ENCODE measurements at regions not wholly inside any gene's neighbourhood (a gene's known extent, or its start where the extent isn't known, plus 50 kb on each side); places are given as distances from the start of the nearest gene placed in this dataset.

DNA sequence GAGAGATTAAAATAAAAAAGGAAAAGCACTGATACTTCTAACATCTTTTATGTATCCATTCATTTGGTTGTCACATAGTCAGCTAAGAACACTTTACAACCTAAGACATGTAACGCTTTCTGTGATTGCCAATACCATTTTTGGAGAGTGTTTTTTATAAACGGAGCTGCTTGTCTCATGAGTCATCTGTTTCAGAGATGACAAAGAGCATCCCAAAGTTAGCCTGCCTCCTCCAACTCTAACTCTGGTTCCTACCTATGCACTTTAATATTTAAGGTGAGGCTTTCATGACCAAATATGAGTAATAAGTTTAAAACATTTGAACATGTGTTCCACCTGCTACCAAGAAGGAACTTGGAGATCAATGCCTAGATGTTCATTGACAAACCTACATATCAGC lies 260.1 kb upstream of the SMIM21 start:
- H3K27me3 Mint-ChIP-seq (ENCODE audit: low read depth) = no peaks in the 10 kb centered on the region
- ChIA-PET POLR2A (no interaction called here), CTCF (no interaction called here)
- H3K4me1 Mint-ChIP-seq (ENCODE audit: low read depth) = no peaks in the 10 kb centered on the region
- ATAC-seq (no peak), DNase-seq (no peak)
- H3K36me3 Mint-ChIP-seq (ENCODE audit: low read depth) = no peaks in the 10 kb centered on the region
- H3K4me3 Mint-ChIP-seq = no peak overlapping the region
- H3K9me3 Mint-ChIP-seq (ENCODE audit: insufficient read depth) = no peaks in the 10 kb centered on the region
- H3K27ac Mint-ChIP-seq = no peak overlapping the region

DNA sequence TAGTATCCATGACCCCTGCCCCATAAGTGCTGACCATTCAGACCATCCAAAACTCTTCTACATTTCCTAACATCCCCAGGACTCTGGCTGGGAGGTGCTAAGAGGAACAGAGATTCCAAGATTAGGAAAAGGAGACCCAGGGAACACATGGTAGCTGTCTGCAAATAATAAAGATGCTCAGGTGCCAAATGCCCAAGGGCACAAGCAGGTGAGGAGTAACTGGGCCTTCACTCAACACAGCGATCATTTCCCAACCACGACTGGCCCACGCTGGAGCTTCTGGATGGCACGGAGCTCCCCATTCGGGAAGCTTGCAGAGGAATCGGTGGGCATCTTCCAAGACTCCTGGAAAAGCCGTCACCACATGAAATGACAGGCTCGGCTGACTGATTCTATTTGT lies 255.9 kb upstream of the SMIM21 start:
- Mint-ChIP-seq H3K9me3 (ENCODE audit: insufficient read depth) (no peaks in the 10 kb centered on the region), H3K4me1 (ENCODE audit: low read depth) (no peaks in the 10 kb centered on the region), H3K27ac (no peak overlapping the region), H3K4me3 (no peak overlapping the region), H3K27me3 (ENCODE audit: low read depth) (no peaks in the 10 kb centered on the region), H3K36me3 (ENCODE audit: low read depth) (no peaks in the 10 kb centered on the region)
- ChIA-PET POLR2A (no interaction called here), CTCF (no interaction called here)
- DNase-seq (no peak), ATAC-seq (no peak)

GRCh38 chr18:75681538-75682115 lies 254.1 kb upstream of the SMIM21 start:
- DNase-seq (no peak), ATAC-seq (no peak)
- Mint-ChIP-seq H3K4me1 (ENCODE audit: low read depth) (no peaks in the 10 kb centered on the region), H3K9me3 (ENCODE audit: insufficient read depth) (no peaks in the 10 kb centered on the region), H3K36me3 (ENCODE audit: low read depth) (no peaks in the 10 kb centered on the region), H3K27ac (no peak overlapping the region), H3K27me3 (ENCODE audit: low read depth) (no peaks in the 10 kb centered on the region), H3K4me3 (no peak overlapping the region)
- ChIA-PET CTCF (no interaction called here), POLR2A (no interaction called here)

DNA sequence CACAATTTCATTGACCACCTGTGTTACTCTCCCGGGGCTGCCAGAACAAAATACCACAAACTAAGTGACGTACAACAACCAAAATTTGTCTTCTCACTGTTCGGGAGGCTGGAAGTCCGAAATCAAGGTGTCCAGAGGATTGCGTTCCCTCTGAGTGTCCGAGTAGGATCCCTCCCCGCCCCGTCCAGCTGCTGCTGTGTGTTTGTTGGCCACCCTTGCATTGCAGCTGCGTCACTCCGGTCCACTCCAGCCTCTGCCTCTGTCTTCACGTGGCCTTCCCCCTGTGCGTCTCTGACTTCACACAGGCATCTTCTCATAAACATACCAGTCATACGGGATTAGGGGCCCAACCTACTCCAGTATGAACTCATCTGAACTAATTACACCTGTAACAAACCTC lies 251.8 kb upstream of the SMIM21 start:
- H3K4me1 Mint-ChIP-seq (ENCODE audit: low read depth) = no peaks in the 10 kb centered on the region
- ChIA-PET POLR2A (no interaction called here), CTCF (no interaction called here)
- no peak overlapping the region for H3K4me3 Mint-ChIP-seq
- H3K27ac Mint-ChIP-seq = no peak overlapping the region
- no peak for ATAC-seq
- no peaks in the 10 kb centered on the region for H3K9me3 Mint-ChIP-seq (ENCODE audit: insufficient read depth)
- no peak for DNase-seq
- no peaks in the 10 kb centered on the region for H3K36me3 Mint-ChIP-seq (ENCODE audit: low read depth)
- peaks cover 4% of the 10 kb centered on the region for H3K27me3 Mint-ChIP-seq (ENCODE audit: low read depth)

DNA sequence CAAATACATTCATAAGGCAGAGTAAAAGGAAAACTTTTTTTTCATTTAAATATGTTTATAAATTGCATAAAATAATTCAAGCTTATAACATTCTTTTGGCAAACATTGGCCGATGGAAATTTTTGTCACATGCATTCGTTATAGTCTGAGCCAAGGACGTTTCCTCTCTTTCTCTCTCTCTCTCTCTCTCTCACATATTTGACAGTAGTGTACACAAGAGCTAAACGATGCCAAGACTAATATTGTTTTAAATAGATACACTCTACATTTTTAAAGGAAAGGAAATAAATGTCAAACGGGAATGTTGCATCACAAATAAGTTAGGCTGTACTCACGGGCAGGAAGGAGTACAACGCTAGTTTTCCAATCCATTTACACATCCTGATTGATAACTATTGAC lies 251.1 kb upstream of the SMIM21 start:
- peaks cover 4% of the 10 kb centered on the region for H3K27me3 Mint-ChIP-seq (ENCODE audit: low read depth)
- H3K4me1 Mint-ChIP-seq (ENCODE audit: low read depth) = no peaks in the 10 kb centered on the region
- H3K27ac Mint-ChIP-seq = no peak overlapping the region
- no peaks in the 10 kb centered on the region for H3K9me3 Mint-ChIP-seq (ENCODE audit: insufficient read depth)
- no peak overlapping the region for H3K4me3 Mint-ChIP-seq
- ATAC-seq = no peak
- no peaks in the 10 kb centered on the region for H3K36me3 Mint-ChIP-seq (ENCODE audit: low read depth)
- DNase-seq = no peak
- CTCF ChIA-PET = no interaction called here
- POLR2A ChIA-PET = no interaction called here

DNA sequence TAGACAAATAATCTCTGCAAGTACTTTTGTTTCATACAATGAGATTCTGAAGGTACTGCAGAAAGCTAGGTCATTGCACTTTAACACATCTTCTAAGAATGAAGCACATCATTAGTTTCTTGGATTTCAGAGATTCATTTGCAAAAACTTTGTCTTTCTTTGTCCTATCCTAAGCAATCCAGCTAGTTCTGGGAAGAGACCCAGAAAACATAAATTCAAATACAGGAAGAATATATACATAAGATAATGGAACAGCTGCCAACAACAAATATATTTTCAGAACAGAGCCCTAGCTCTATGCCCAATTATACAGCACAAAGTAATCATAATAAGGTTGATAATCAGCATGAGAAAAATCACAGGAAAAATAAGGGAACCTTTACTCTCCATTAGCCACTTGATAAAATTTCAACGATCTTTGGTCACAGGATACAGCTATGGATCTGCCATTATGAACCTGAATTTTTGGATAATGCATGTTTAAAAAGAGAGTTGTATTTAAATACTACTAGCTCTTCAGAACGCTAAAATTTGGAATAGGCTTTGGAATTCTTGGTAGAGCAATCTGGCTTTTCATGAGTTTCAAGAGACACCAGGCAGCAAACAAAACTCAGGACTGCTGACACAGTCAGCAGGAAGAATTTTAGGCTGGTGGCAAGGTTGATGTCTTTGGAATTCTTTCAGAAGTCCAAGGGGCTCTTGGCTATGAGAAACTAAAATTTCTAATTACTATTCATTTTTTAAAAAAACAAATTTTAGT lies 250.4 kb upstream of the SMIM21 start:
- H3K4me1 Mint-ChIP-seq (ENCODE audit: low read depth) = no peaks in the 10 kb centered on the region
- H3K36me3 Mint-ChIP-seq (ENCODE audit: low read depth) = no peaks in the 10 kb centered on the region
- DNase-seq (no peak), ATAC-seq (no peak)
- CTCF ChIA-PET = interaction anchor here (0.7 kb wide), 1 partner anchor 30 kb away, joined by 3 read pairs; no protein-coding TSS in a partner anchor
- H3K27ac Mint-ChIP-seq = no peak overlapping the region
- H3K9me3 Mint-ChIP-seq (ENCODE audit: insufficient read depth) = no peaks in the 10 kb centered on the region
- no peak overlapping the region for H3K4me3 Mint-ChIP-seq
- H3K27me3 Mint-ChIP-seq (ENCODE audit: low read depth) = peaks cover 4% of the 10 kb centered on the region
- POLR2A ChIA-PET = no interaction called here

GRCh38 chr18:75660932-75661331 lies 233.4 kb upstream of the SMIM21 start:
- Mint-ChIP-seq H3K36me3 (ENCODE audit: low read depth) (no peaks in the 10 kb centered on the region), H3K27ac (no peak overlapping the region), H3K9me3 (ENCODE audit: insufficient read depth) (peaks cover 7% of the 10 kb centered on the region), H3K4me1 (ENCODE audit: low read depth) (peaks cover 14% of the 10 kb centered on the region), H3K4me3 (no peak overlapping the region), H3K27me3 (ENCODE audit: low read depth) (no peaks in the 10 kb centered on the region)
- POLR2A ChIA-PET = no interaction called here
- ATAC-seq = no peak
- CTCF ChIA-PET = no interaction called here
- DNase-seq = no peak

- Mint-ChIP-seq H3K36me3 (ENCODE audit: low read depth) (no peaks in the 10 kb centered on the region), H3K27ac (no peak overlapping the region), H3K4me3 (no peak overlapping the region), H3K4me1 (ENCODE audit: low read depth) (peaks cover 19% of the 10 kb centered on the region), H3K27me3 (ENCODE audit: low read depth) (no peaks in the 10 kb centered on the region), H3K9me3 (ENCODE audit: insufficient read depth) (peaks cover 7% of the 10 kb centered on the region)
- ChIA-PET POLR2A (no interaction called here), CTCF (interaction anchor here (0.7 kb wide), 1 partner anchor 1892 kb away, joined by 3 read pairs; no protein-coding TSS in a partner anchor)
- no peak for DNase-seq
- ATAC-seq = no peak
Observed at GRCh38 chr18:75659535-75660023, 232.1 kb upstream of the SMIM21 start.

DNA sequence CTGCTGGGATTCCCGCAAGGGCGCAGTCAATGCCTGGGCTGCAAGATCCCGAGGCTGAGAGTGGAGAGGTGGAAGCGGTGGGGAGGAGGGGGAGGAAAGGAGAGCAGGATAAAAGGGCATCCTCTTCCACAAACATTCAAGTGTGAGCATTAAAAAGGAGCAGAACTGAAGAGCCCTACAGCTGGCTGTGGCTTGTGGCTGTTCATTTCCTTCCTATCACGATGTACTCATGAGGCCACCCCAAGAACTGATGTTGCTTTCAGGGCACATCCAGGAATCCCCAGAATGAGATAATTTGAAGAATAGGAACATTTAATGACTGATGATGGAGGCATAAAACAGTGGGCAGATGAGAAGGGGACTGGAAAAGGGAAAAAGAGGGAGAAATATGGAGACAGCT lies 230.8 kb upstream of the SMIM21 start:
- H3K4me1 Mint-ChIP-seq (ENCODE audit: low read depth) = peaks cover 19% of the 10 kb centered on the region
- ChIA-PET POLR2A (no interaction called here), CTCF (no interaction called here)
- peaks cover 7% of the 10 kb centered on the region for H3K9me3 Mint-ChIP-seq (ENCODE audit: insufficient read depth)
- H3K27me3 Mint-ChIP-seq (ENCODE audit: low read depth) = no peaks in the 10 kb centered on the region
- H3K27ac Mint-ChIP-seq = no peak overlapping the region
- no peaks in the 10 kb centered on the region for H3K36me3 Mint-ChIP-seq (ENCODE audit: low read depth)
- ATAC-seq (no peak), DNase-seq (no peak)
- H3K4me3 Mint-ChIP-seq = no peak overlapping the region

GRCh38 chr18:75656563-75657247 lies 229.2 kb upstream of the SMIM21 start:
- no peak for ATAC-seq
- CTCF ChIA-PET = no interaction called here

DNA sequence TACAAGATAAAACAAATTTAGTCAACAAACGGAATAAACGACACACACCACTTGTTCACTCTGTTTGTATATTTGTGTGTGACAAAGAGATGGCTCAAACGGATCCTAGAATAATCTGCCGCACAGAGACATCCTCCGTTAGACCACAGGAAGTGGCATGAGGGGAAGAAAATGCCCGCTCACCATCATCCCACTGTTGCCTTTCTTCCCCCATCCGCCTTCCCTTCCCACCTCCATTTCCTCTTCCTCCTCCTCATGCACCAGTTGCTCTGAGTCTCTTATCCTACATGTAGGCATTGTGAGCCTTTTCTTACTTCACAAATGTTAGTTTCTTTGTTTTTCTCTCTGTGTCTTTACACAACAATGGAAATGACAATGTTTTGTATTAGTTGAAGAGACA lies 228.5 kb upstream of the SMIM21 start:
- ATAC-seq (no peak), DNase-seq (no peak)
- Mint-ChIP-seq H3K36me3 (ENCODE audit: low read depth) (no peaks in the 10 kb centered on the region), H3K27me3 (ENCODE audit: low read depth) (no peaks in the 10 kb centered on the region), H3K4me1 (ENCODE audit: low read depth) (peaks cover 19% of the 10 kb centered on the region), H3K4me3 (no peak overlapping the region), H3K9me3 (ENCODE audit: insufficient read depth) (no peaks in the 10 kb centered on the region), H3K27ac (no peak overlapping the region)
- ChIA-PET CTCF (no interaction called here), POLR2A (no interaction called here)

More at GRCh38 chr18:75656563-75657247, 229.2 kb upstream of the SMIM21 start:
- POLR2A ChIA-PET = no interaction called here
- no peak for DNase-seq
- Mint-ChIP-seq H3K4me1 (ENCODE audit: low read depth) (peaks cover 19% of the 10 kb centered on the region), H3K4me3 (no peak overlapping the region), H3K9me3 (ENCODE audit: insufficient read depth) (peaks cover 1% of the 10 kb centered on the region), H3K27ac (no peak overlapping the region), H3K36me3 (ENCODE audit: low read depth) (no peaks in the 10 kb centered on the region), H3K27me3 (ENCODE audit: low read depth) (no peaks in the 10 kb centered on the region)

DNA sequence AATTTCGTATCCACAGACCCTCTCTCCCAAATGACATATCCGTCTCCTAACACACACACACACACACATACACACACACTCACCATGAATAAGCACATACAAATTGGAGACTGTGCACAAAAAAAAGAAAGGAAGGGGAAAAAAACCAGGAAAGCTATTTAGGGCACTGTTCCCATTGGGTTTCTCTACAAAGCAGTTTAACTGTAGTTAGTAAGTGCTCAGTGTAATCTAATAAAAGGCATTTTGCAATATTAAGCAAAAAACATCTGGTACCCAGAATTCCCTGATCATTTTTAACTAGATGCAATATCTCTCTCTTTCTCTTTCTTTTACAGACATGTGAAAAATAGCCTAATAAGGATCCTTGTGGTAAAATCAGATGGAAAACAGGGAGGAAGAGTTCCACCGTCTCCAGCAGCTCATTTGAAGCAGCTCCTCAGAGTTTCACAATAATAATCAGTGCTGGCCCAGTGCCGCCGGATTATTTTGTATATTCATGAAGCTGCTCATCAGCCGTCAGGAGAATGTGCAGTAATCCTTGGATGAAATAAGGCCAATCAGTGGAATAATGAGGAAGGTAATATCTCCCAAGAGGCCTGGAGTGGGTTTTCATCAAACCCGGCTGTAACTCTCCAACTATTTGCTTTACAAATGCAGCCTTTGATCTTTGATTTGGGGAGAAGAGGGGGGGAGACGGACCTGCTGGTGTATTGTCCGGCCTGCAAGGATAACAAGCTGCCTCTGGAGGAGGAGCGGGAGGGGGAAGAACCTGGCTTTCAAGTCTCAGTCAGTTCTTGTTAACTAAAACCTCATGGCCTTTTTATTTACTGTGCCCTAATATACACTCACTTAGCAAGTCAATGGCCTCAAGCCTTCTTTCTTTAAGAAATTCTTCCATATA lies 227.6 kb upstream of the SMIM21 start:
- Mint-ChIP-seq H3K27ac (no peak overlapping the region), H3K36me3 (ENCODE audit: low read depth) (no peaks in the 10 kb centered on the region), H3K4me1 (ENCODE audit: low read depth) (peaks cover 19% of the 10 kb centered on the region), H3K27me3 (ENCODE audit: low read depth) (no peaks in the 10 kb centered on the region), H3K4me3 (no peak overlapping the region), H3K9me3 (ENCODE audit: insufficient read depth) (no peaks in the 10 kb centered on the region)
- DNase-seq = no peak
- ATAC-seq = no peak
- CTCF ChIA-PET = no interaction called here
- POLR2A ChIA-PET = no interaction called here
